GM12801 (cell line): ENCODE measurements at regions not wholly inside any gene's neighbourhood (a gene's known extent, or its start where the extent isn't known, plus 50 kb on each side); places are given as distances from the start of the nearest gene placed in this dataset.

Experiments
- CTCF ChIP-seq: IDR thresholded peaks from one replicate; pipeline ENCODE4 v1.5.1; 2011; ENCODE audit warnings: control low read depth; ENCODE audit not compliant: insufficient read length; ENCODE audit errors: extremely low read depth

GRCh38 chr5:157918811-157919742 lies 60.1 kb upstream of the CLINT1 start:
- no peak for TF ChIP-seq CTCF

- TF ChIP-seq CTCF: no peak
These were observed 59.2 kb upstream of the CLINT1 start for GRCh38 chr5:157917899-157918809.

GRCh38 chr5:157917491-157917890 lies 58.5 kb upstream of the CLINT1 start:
- no peak for TF ChIP-seq CTCF

- TF ChIP-seq CTCF: no peak
These were observed 56.7 kb upstream of the CLINT1 start for GRCh38 chr5:157915638-157916037.

- TF ChIP-seq CTCF: no peak
These were observed 55.3 kb upstream of the CLINT1 start for GRCh38 chr5:157914151-157914788.

GRCh38 chr5:157913575-157913974 lies 54.6 kb upstream of the CLINT1 start:
- TF ChIP-seq CTCF: no peak

GRCh38 chr5:157912621-157913325 lies 53.8 kb upstream of the CLINT1 start:
- TF ChIP-seq CTCF: no peak
